HCT116 (cell line): ENCODE measurements at regions not wholly inside any gene's neighbourhood (a gene's known extent, or its start where the extent isn't known, plus 50 kb on each side); places are given as distances from the start of the nearest gene placed in this dataset.

Source experiments
- ATAC-seq: fragments of 200-7000 bp; cut with Tn5 transposase; 2 replicates; pipeline ENCODE4 v1.9.1; 2020; ENCODE audit warnings: mild to moderate bottlenecking, moderate library complexity
- BruUV-seq: library from RNA; stranded (reverse); fragments of 400-500 nt; replicated peaks from 2 replicates; lab custom pipeline; 2021; lab: Mats Ljungman, UMichigan
- CTCF ChIA-PET: fragments of 300-600 bp; sonication (Branson Sonifier 250); formaldehyde crosslinking; loops from one replicate; lab custom pipeline; 2021; ENCODE audit warnings: antibody characterized with exemption; lab: Charles Lee
- POLR2A ChIA-PET: fragments of 300-600, 350-600 bp; sonication (Branson Sonifier 250); formaldehyde crosslinking; loops from one replicate; lab custom pipeline; 2021; ENCODE audit warnings: antibody characterized with exemption; lab: Charles Lee
- RAD21 ChIA-PET, 2 experiments: fragments of 300-600 bp; sonication (Branson Sonifier 250); formaldehyde crosslinking; loops; one replicate each; lab custom pipeline; 2023; ENCODE audit warnings: low total read pairs in 2 of 2; ENCODE audit not compliant: uncharacterized antibody in 2 of 2, unreplicated experiment in 2 of 2, low non-redundant PET in 1 of 2; lab: Charles Lee
- DNase-seq: peaks from one replicate; pipeline ENCODE4 v3.0.0-alpha.2; 2010; ENCODE audit warnings: low read depth, low spot score
- H2AFZ ChIP-seq: fragments of 200-600 bp; shearing (Covaris generic), sonication (generic); 2 replicates; pipeline ENCODE4 v1.6.1; 2017; ENCODE audit warnings: low read depth, mixed run types, mixed read lengths, antibody characterized with exemption, low read length; ENCODE audit not compliant: poor library complexity, severe bottlenecking
- H3K27ac ChIP-seq: 2 replicates; pipeline ENCODE4 v1.5.1; 2012; ENCODE audit warnings: low read depth, low read length
- H3K27me3 ChIP-seq: fragments of 200-600 bp; sonication (generic); 2 replicates; pipeline ENCODE4 v1.6.1; 2016; ENCODE audit warnings: mixed run types, low read length, mixed read lengths; ENCODE audit not compliant: insufficient read depth
- H3K36me3 ChIP-seq, 2 experiments: fragments of 200-500 bp in 1 of 2; fragments of 200-600 bp in 1 of 2; sonication (Bioruptor generic) in 1 of 2; sonication (generic) in 1 of 2; 2 replicates each; pipeline versions ENCODE4 v1.5.1 to v1.6.1; 2014 to 2016; ENCODE audit warnings: low read length in 2 of 2, inconsistent platforms in 1 of 2, mixed read lengths in 1 of 2, mixed run types in 1 of 2; ENCODE audit not compliant: insufficient read depth in 2 of 2, control insufficient read depth in 1 of 2
- H3K4me1 ChIP-seq, 2 experiments: fragments of 200-600 bp in 1 of 2; sonication (generic) in 1 of 2; 2 replicates each; pipeline versions ENCODE4 v1.5.1 to v1.6.1; 2012 to 2017; ENCODE audit warnings: low read length in 2 of 2, inconsistent platforms in 1 of 2, mild to moderate bottlenecking in 1 of 2, mixed read lengths in 1 of 2, mixed run types in 1 of 2, moderate library complexity in 1 of 2; ENCODE audit not compliant: insufficient read depth in 2 of 2, control insufficient read depth in 1 of 2
- H3K4me2 ChIP-seq: fragments of 200-600 bp; sonication (generic); 2 replicates; pipeline ENCODE4 v1.6.1; 2017; ENCODE audit warnings: mixed run types, low read length, mixed read lengths
- H3K4me3 ChIP-seq, 2 experiments: fragments of 200-600 bp in 1 of 2; sonication (generic) in 1 of 2; replicated peaks in 1 of 2; 2 replicates each; pipeline ENCODE4 v1.5.1; 2011 to 2016; ENCODE audit warnings: low read length in 2 of 2, control low read depth in 1 of 2, low read depth in 1 of 2, mild to moderate bottlenecking in 1 of 2, mixed read lengths in 1 of 2, mixed run types in 1 of 2
- H3K79me2 ChIP-seq: fragments of 200-600 bp; sonication (generic); 2 replicates; pipeline ENCODE4 v1.6.1; 2017; ENCODE audit warnings: mild to moderate bottlenecking, mixed run types, low read length, moderate library complexity, mixed read lengths; ENCODE audit not compliant: insufficient read depth
- H3K9ac ChIP-seq: fragments of 200-600 bp; sonication (generic); 2 replicates; pipeline ENCODE4 v1.6.1; 2016; ENCODE audit warnings: low read length, mixed read lengths
- H3K9me2 ChIP-seq: fragments of 200-600 bp; sonication (generic), shearing (Covaris generic); 2 replicates; pipeline ENCODE4 v1.6.1; 2017; ENCODE audit warnings: mixed run types, mild to moderate bottlenecking, moderate library complexity; ENCODE audit not compliant: insufficient read depth
- H3K9me3 ChIP-seq, 2 experiments: fragments of 200-500 bp in 1 of 2; fragments of 200-600 bp in 1 of 2; sonication (Bioruptor generic) in 1 of 2; sonication (generic) in 1 of 2; 2 replicates each; pipeline ENCODE4 v1.6.1; 2014 to 2017; ENCODE audit warnings: low read length in 2 of 2, mixed read lengths in 2 of 2, inconsistent platforms in 1 of 2, low read depth in 1 of 2, mild to moderate bottlenecking in 1 of 2, mixed run types in 1 of 2, moderate library complexity in 1 of 2; ENCODE audit not compliant: control insufficient read depth in 1 of 2, insufficient read depth in 1 of 2
- H4K20me1 ChIP-seq: fragments of 200-600 bp; sonication (generic), shearing (Covaris generic); 2 replicates; pipeline ENCODE4 v1.6.1; 2017; ENCODE audit warnings: mixed run types, mild to moderate bottlenecking, moderate library complexity; ENCODE audit not compliant: insufficient read depth
- ATF3 ChIP-seq: IDR thresholded peaks from 2 replicates; pipeline ENCODE4 v1.6.1; 2012
- EGR1 ChIP-seq: IDR thresholded peaks from 2 replicates; pipeline ENCODE4 v1.6.1; 2012; ENCODE audit warnings: low read depth
- ELF1 ChIP-seq: IDR thresholded peaks from 2 replicates; pipeline ENCODE4 v1.6.1; 2012; ENCODE audit warnings: low read depth, borderline replicate concordance
- EZH2phosphoT487 ChIP-seq: fragments of 200-600 bp; IDR thresholded peaks from 2 replicates; pipeline ENCODE4 v1.6.1; 2018; ENCODE audit warnings: antibody characterized with exemption, borderline replicate concordance
- FOSL1 ChIP-seq: IDR thresholded peaks from 2 replicates; pipeline ENCODE4 v1.6.1; 2012; ENCODE audit warnings: low read depth
- REST ChIP-seq: IDR thresholded peaks from 2 replicates; pipeline ENCODE4 v1.6.1; 2012; ENCODE audit warnings: low read depth
- SP1 ChIP-seq: IDR thresholded peaks from 2 replicates; pipeline ENCODE4 v1.6.1; 2012; ENCODE audit warnings: low read depth
- ZFX ChIP-seq: fragments of 450-650 bp; IDR thresholded peaks from 2 replicates; pipeline ENCODE4 v1.6.1; 2017
- intact Hi-C: fragments of 100-400 bp; cut with micrococcal nuclease; formaldehyde crosslinking; loops from 2 replicates; pipeline ENCODE4 v1.10.0; 2022

GRCh38 chr6:4636191-4636880 lies 139.9 kb upstream of the CDYL start:
- H3K9ac ChIP-seq, result no peak overlapping the region
- intact Hi-C loops, result no loop called here
- H3K4me3 ChIP-seq, result no peak overlapping the region
- ATAC-seq (no peak), DNase-seq (no peak)
- H3K9me2 ChIP-seq, result no peaks in the 10 kb centered on the region
- no peak overlapping the region for H2AFZ ChIP-seq
- H3K4me2 ChIP-seq, result no peak overlapping the region
- H3K36me3 ChIP-seq, result no peaks in the 10 kb centered on the region
- TF ChIP-seq ATF3, result no peak
- TF ChIP-seq REST, result no peak
- TF ChIP-seq SP1, result no peak
- TF ChIP-seq ELF1, result no peak
- no peak for TF ChIP-seq EZH2phosphoT487
- no peak for TF ChIP-seq ZFX
- no peak for TF ChIP-seq FOSL1
- TF ChIP-seq EGR1, result no peak
- no peaks in the 10 kb centered on the region; a peak in 1 of 4 replicates for H3K9me3 ChIP-seq
- BruUV-seq, result no TSS peak
- no peak overlapping the region for H3K27ac ChIP-seq
- H3K27me3 ChIP-seq, result no peaks in the 10 kb centered on the region
- ChIA-PET POLR2A (no interaction called here), RAD21 (no interaction called here), CTCF (no interaction called here)
- H4K20me1 ChIP-seq, result no peaks in the 10 kb centered on the region
- H3K4me1 ChIP-seq, result peaks cover 0 to 7% of the 10 kb centered on the region in 2 experiments; a peak in 2 of 4 replicates
- H3K79me2 ChIP-seq, result no peaks in the 10 kb centered on the region
